ENCODE measurements at regions not wholly inside any gene's neighbourhood (a gene's known extent, or its start where the extent isn't known, plus 50 kb on each side); places are given as distances from the start of the nearest gene placed in this dataset.

- TF ChIP-seq CTCF (IDR thresholded peaks at IDR 0.05; ENCODE audit: insufficient read depth, low read length, poor library complexity, severe bottlenecking): no peak
- H3K27me3 ChIP-seq (replicated peaks; ENCODE audit: control insufficient read depth, insufficient read depth, low read length): no peaks in the 10 kb centered on the region
- no peak for DNase-seq (ENCODE audit: extremely low read depth, insufficient read length)
These were observed 133.2 kb upstream of the ID2 start for GRCh38 chr2:8548619-8549150.

GRCh38 chr2:8549273-8549922 lies 132.5 kb upstream of the ID2 start:
- no peak for TF ChIP-seq CTCF (IDR thresholded peaks at IDR 0.05; ENCODE audit: insufficient read depth, low read length, poor library complexity, severe bottlenecking)
- Histone ChIP-seq H3K36me3 (ENCODE audit: control insufficient read depth, insufficient read depth, low read length) (no peaks in the 10 kb centered on the region), H3K4me3 (replicated peaks; ENCODE audit: low read depth, low read length) (no peak overlapping the region), H3K27me3 (replicated peaks; ENCODE audit: control insufficient read depth, insufficient read depth, low read length) (no peaks in the 10 kb centered on the region)
- DNase-seq (ENCODE audit: extremely low read depth, insufficient read length): no peak

More at GRCh38 chr2:8548619-8549150, 133.2 kb upstream of the ID2 start:
- Histone ChIP-seq H3K36me3 (ENCODE audit: control insufficient read depth, insufficient read depth, low read length) (no peaks in the 10 kb centered on the region), H3K4me3 (replicated peaks; ENCODE audit: low read depth, low read length) (no peak overlapping the region)

GRCh38 chr2:8549942-8550341 lies 131.9 kb upstream of the ID2 start:
- no peak for DNase-seq (ENCODE audit: extremely low read depth, insufficient read length)
- H3K4me3 ChIP-seq (replicated peaks; ENCODE audit: low read depth, low read length): no peak overlapping the region
- no peaks in the 10 kb centered on the region for H3K27me3 ChIP-seq (replicated peaks; ENCODE audit: control insufficient read depth, insufficient read depth, low read length)
- TF ChIP-seq CTCF (IDR thresholded peaks at IDR 0.05; ENCODE audit: insufficient read depth, low read length, poor library complexity, severe bottlenecking): no peak
- H3K36me3 ChIP-seq (ENCODE audit: control insufficient read depth, insufficient read depth, low read length): no peaks in the 10 kb centered on the region

- Histone ChIP-seq H3K36me3 (ENCODE audit: control insufficient read depth, insufficient read depth, low read length) (no peaks in the 10 kb centered on the region), H3K27me3 (replicated peaks; ENCODE audit: control insufficient read depth, insufficient read depth, low read length) (no peaks in the 10 kb centered on the region), H3K4me3 (replicated peaks; ENCODE audit: low read depth, low read length) (no peak overlapping the region)
- no peak for TF ChIP-seq CTCF (IDR thresholded peaks at IDR 0.05; ENCODE audit: insufficient read depth, low read length, poor library complexity, severe bottlenecking)
- no peak for DNase-seq (ENCODE audit: extremely low read depth, insufficient read length)
These were observed 131.4 kb upstream of the ID2 start for GRCh38 chr2:8550481-8550880.

GRCh38 chr2:8550937-8551621 lies 130.8 kb upstream of the ID2 start:
- no peak for TF ChIP-seq CTCF (IDR thresholded peaks at IDR 0.05; ENCODE audit: insufficient read depth, low read length, poor library complexity, severe bottlenecking)
- H3K4me3 ChIP-seq (replicated peaks; ENCODE audit: low read depth, low read length): no peak overlapping the region
- no peaks in the 10 kb centered on the region for H3K36me3 ChIP-seq (ENCODE audit: control insufficient read depth, insufficient read depth, low read length)
- DNase-seq (ENCODE audit: extremely low read depth, insufficient read length): no peak
- H3K27me3 ChIP-seq (replicated peaks; ENCODE audit: control insufficient read depth, insufficient read depth, low read length): no peaks in the 10 kb centered on the region
